H54 (cell line): ENCODE measurements at regions not wholly inside any gene's neighbourhood (a gene's known extent, or its start where the extent isn't known, plus 50 kb on each side); places are given as distances from the start of the nearest gene placed in this dataset.

Experiments used
- DNase-seq: peaks from one replicate; pipeline ENCODE4 v3.0.0; 2011; ENCODE audit warnings: low spot score, mixed read lengths; ENCODE audit not compliant: insufficient read length
- FAIRE-seq: peaks from 3 replicates; lab custom pipeline; 2011; peaks lifted over from hg19 to GRCh38; lab: Jason Lieb, UNC
- POLR2A ChIP-seq: IDR thresholded peaks from 2 replicates; pipeline ENCODE4 v1.6.1; 2011; ENCODE audit warnings: low read depth, mild to moderate bottlenecking, low read length

DNA sequence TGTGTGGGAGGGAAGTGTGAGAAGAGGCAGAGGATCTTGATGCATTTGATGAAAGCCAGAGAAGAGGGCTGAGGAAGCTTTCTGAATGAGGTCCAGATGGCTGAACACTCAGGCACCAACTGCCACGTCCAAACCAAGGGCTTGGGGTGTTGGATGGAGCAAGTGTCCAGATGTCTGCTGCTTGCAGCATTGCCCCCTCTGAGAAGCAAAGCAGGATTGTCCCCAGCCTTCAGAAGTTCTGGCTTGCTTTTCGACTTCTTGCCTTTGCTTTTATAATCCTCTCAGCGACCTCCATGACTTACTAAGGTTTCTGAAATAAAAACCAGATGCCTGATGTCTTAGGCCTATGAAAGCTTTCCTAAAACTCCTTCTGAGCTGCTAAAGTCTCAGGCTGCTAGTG, 182.5 kb downstream of the HUNK start:
- no peak for DNase-seq

More for the DNA sequence above, 182.5 kb downstream of the HUNK start:
- TF ChIP-seq POLR2A, result no peak
- no peak for FAIRE-seq
